Neural progenitor cell (in vitro differentiated cells): ENCODE measurements at regions not wholly inside any gene's neighbourhood (a gene's known extent, or its start where the extent isn't known, plus 50 kb on each side); places are given as distances from the start of the nearest gene placed in this dataset.

Source experiments
- CTCF ChIP-seq: fragments of 200-600 bp; sonication (generic); IDR thresholded peaks from 2 replicates; pipeline ENCODE4 v1.5.1; 2017; ENCODE audit warnings: antibody characterized with exemption, mild to moderate bottlenecking
- EZH2 ChIP-seq: fragments of 200-600 bp; sonication (generic); IDR thresholded peaks from 2 replicates; pipeline ENCODE4 v1.6.1; 2017; ENCODE audit warnings: antibody characterized with exemption, mild to moderate bottlenecking, moderate library complexity
- EZH2phosphoT487 ChIP-seq: fragments of 200-600 bp; sonication (generic); IDR thresholded peaks from 2 replicates; pipeline ENCODE4 v1.6.1; 2017; ENCODE audit warnings: antibody characterized with exemption

GRCh38 chr5:39566029-39566428, 141.2 kb upstream of the DAB2 start:
- TF ChIP-seq CTCF = no peak
- no peak for TF ChIP-seq EZH2
- no peak for TF ChIP-seq EZH2phosphoT487
